PC-9 (cell line): ENCODE measurements at regions not wholly inside any gene's neighbourhood (a gene's known extent, or its start where the extent isn't known, plus 50 kb on each side); places are given as distances from the start of the nearest gene placed in this dataset.

Experiments used
- BruUV-seq: library from RNA; stranded (reverse); fragments of 400-500 nt; replicated peaks from 2 replicates; lab custom pipeline; 2021; lab: Mats Ljungman, UMichigan
- CTCF ChIA-PET: fragments of 300-600 bp; sonication (Branson Sonifier 250); formaldehyde crosslinking; loops from one replicate; lab custom pipeline; 2022; ENCODE audit warnings: antibody characterized with exemption; lab: Charles Lee
- POLR2A ChIA-PET: fragments of 300-600 bp; sonication (Branson Sonifier 250); formaldehyde crosslinking; loops from one replicate; lab custom pipeline; 2022; ENCODE audit warnings: antibody characterized with exemption; ENCODE audit not compliant: unreplicated experiment; lab: Charles Lee
- DNase-seq, 2 experiments: peaks; one replicate each; pipeline versions ENCODE4 v3.0.0 to v3.0.0-alpha.2; 2015 to 2022; ENCODE audit warnings: mixed read lengths in 1 of 2
- H2AFZ ChIP-seq: fragments of 200-600 bp; sonication (generic); 2 replicates; pipeline ENCODE4 v1.8.1; 2017; ENCODE audit warnings: antibody characterized with exemption
- H3F3A ChIP-seq: fragments of 200-600 bp; sonication (generic); 2 replicates; pipeline ENCODE4 v1.8.1; 2017; ENCODE audit warnings: antibody characterized with exemption, mild to moderate bottlenecking, low read depth; ENCODE audit not compliant: insufficient read depth
- H3K27ac ChIP-seq: fragments of 200-600 bp; sonication (generic); 2 replicates; pipeline ENCODE4 v1.6.1; 2016; ENCODE audit warnings: mixed run types
- H3K27me3 ChIP-seq: fragments of 200-600 bp; sonication (generic); 2 replicates; pipeline ENCODE4 v1.6.1; 2016; ENCODE audit warnings: low read depth, mixed run types; ENCODE audit not compliant: insufficient read depth
- H3K36me3 ChIP-seq: fragments of 200-600 bp; sonication (generic); 2 replicates; pipeline ENCODE4 v1.6.1; 2016; ENCODE audit warnings: low read depth, mixed run types
- H3K4me1 ChIP-seq: fragments of 200-600 bp; sonication (generic); replicated peaks from 2 replicates; pipeline ENCODE4 v1.6.1; 2016; ENCODE audit warnings: mixed run types; ENCODE audit not compliant: insufficient read depth
- H3K4me2 ChIP-seq: fragments of 200-600 bp; sonication (generic); 2 replicates; pipeline ENCODE4 v1.6.1; 2017; ENCODE audit warnings: mixed run types
- H3K4me3 ChIP-seq: fragments of 200-600 bp; sonication (generic); 2 replicates; pipeline ENCODE4 v1.6.1; 2016; ENCODE audit warnings: mixed run types
- H3K79me2 ChIP-seq: fragments of 200-600 bp; sonication (generic); 2 replicates; pipeline ENCODE4 v1.6.1; 2017; ENCODE audit warnings: low read depth, mixed run types
- H3K9me2 ChIP-seq: fragments of 200-600 bp; sonication (generic); 2 replicates; pipeline ENCODE4 v1.8.1; 2017; ENCODE audit warnings: mild to moderate bottlenecking; ENCODE audit not compliant: insufficient read depth
- H3K9me3 ChIP-seq: fragments of 200-600 bp; sonication (generic); 2 replicates; pipeline ENCODE4 v1.8.1; 2016; ENCODE audit warnings: low read depth; ENCODE audit not compliant: insufficient read depth
- H4K20me1 ChIP-seq: fragments of 200-600 bp; sonication (generic); 2 replicates; pipeline ENCODE4 v1.8.1; 2017; ENCODE audit not compliant: insufficient read depth
- CTCF ChIP-seq: fragments of 200-600 bp; sonication (generic); conservative IDR thresholded peaks from 2 replicates; pipeline ENCODE4 v1.6.1; 2017; ENCODE audit warnings: mixed run types, antibody characterized with exemption, mild to moderate bottlenecking, moderate library complexity
- EZH2 ChIP-seq: fragments of 200-600 bp; sonication (generic); IDR thresholded peaks from 2 replicates; pipeline ENCODE4 v1.8.0; 2017; ENCODE audit warnings: antibody characterized with exemption, low read depth
- intact Hi-C: fragments of 100-400 bp; cut with micrococcal nuclease; formaldehyde crosslinking; loops from one replicate; pipeline ENCODE4 v1.10.0; 2022; ENCODE audit not compliant: unreplicated experiment

GRCh38 chr1:245026247-245026646 lies 128.5 kb upstream of the KIF26B start:
- TF ChIP-seq EZH2 (no peak), CTCF (no peak)
- no peak overlapping the region for H3K4me2 ChIP-seq
- DNase-seq, result no peak
- ChIA-PET POLR2A (no interaction called here), CTCF (no interaction called here)
- H2AFZ ChIP-seq, result no peak overlapping the region
- no peaks in the 10 kb centered on the region for H3K79me2 ChIP-seq
- H3K9me3 ChIP-seq, result no peaks in the 10 kb centered on the region
- H3K9me2 ChIP-seq, result no peaks in the 10 kb centered on the region
- intact Hi-C loops, result no loop called here
- no peak overlapping the region for H3K27ac ChIP-seq
- no peaks in the 10 kb centered on the region for H3K27me3 ChIP-seq
- no peaks in the 10 kb centered on the region for H3K36me3 ChIP-seq
- H3F3A ChIP-seq, result no peaks in the 10 kb centered on the region
- no TSS peak for BruUV-seq
- no peaks in the 10 kb centered on the region for H3K4me1 ChIP-seq
- no peaks in the 10 kb centered on the region; the same call in 1 of the 2 replicates for H4K20me1 ChIP-seq
- H3K4me3 ChIP-seq, result no peak overlapping the region

- H3K9me2 ChIP-seq, result no peaks in the 10 kb centered on the region
- H3K9me3 ChIP-seq, result no peaks in the 10 kb centered on the region
- no peak overlapping the region for H3K4me3 ChIP-seq
- no peak overlapping the region for H3K4me2 ChIP-seq
- H3K79me2 ChIP-seq, result no peaks in the 10 kb centered on the region
- no peaks in the 10 kb centered on the region for H3K36me3 ChIP-seq
- no peaks in the 10 kb centered on the region for H3F3A ChIP-seq
- intact Hi-C loops, result no loop called here
- no peaks in the 10 kb centered on the region for H3K4me1 ChIP-seq
- ChIA-PET CTCF (no interaction called here), POLR2A (no interaction called here)
- no peaks in the 10 kb centered on the region for H3K27me3 ChIP-seq
- no peak for DNase-seq
- H2AFZ ChIP-seq, result no peak overlapping the region
- H4K20me1 ChIP-seq, result no peaks in the 10 kb centered on the region; the same call in 1 of the 2 replicates
- no peak for TF ChIP-seq CTCF
- TF ChIP-seq EZH2, result no peak
- BruUV-seq, result no TSS peak
- no peak overlapping the region for H3K27ac ChIP-seq
Measured at GRCh38 chr1:245025525-245025924, 129.3 kb upstream of the KIF26B start.

- H4K20me1 ChIP-seq, result no peaks in the 10 kb centered on the region; the same call in 1 of the 2 replicates
- no TSS peak for BruUV-seq
- no peaks in the 10 kb centered on the region for H3K27me3 ChIP-seq
- no peaks in the 10 kb centered on the region for H3K9me2 ChIP-seq
- no peaks in the 10 kb centered on the region for H3F3A ChIP-seq
- ChIA-PET POLR2A (no interaction called here), CTCF (no interaction called here)
- no peaks in the 10 kb centered on the region for H3K36me3 ChIP-seq
- H2AFZ ChIP-seq, result no peak overlapping the region
- no peak for DNase-seq
- TF ChIP-seq CTCF, result no peak
- no peak for TF ChIP-seq EZH2
- no peak overlapping the region for H3K4me2 ChIP-seq
- no peaks in the 10 kb centered on the region for H3K79me2 ChIP-seq
- no peaks in the 10 kb centered on the region for H3K4me1 ChIP-seq
- H3K4me3 ChIP-seq, result no peak overlapping the region
- no peak overlapping the region for H3K27ac ChIP-seq
- H3K9me3 ChIP-seq, result no peaks in the 10 kb centered on the region
- intact Hi-C loops, result no loop called here
Measured at GRCh38 chr1:245023222-245023621, 131.6 kb upstream of the KIF26B start.
